Activated naive CD4-positive, alpha-beta T cell treated with anti-CD3 and anti-CD28 coated beads, Interleukin-2, amount 50 U/mL, for 16 hours (primary cell): ENCODE measurements at regions not wholly inside any gene's neighbourhood (a gene's known extent, or its start where the extent isn't known, plus 50 kb on each side); places are given as distances from the start of the nearest gene placed in this dataset.

Source experiments
- DNase-seq: peaks from one replicate; pipeline ENCODE4 v3.0.0-alpha.2; 2020

GRCh38 chr9:79896390-79896980 is 324.7 kb downstream of the TLE4 start:
- no peak for DNase-seq

- DNase-seq = no peak
Observed at GRCh38 chr9:79895232-79895631, 323.5 kb downstream of the TLE4 start.

- no peak for DNase-seq
Observed at GRCh38 chr9:79889369-79889768, 317.6 kb downstream of the TLE4 start.

GRCh38 chr9:79885093-79885857 is 313.5 kb downstream of the TLE4 start:
- no peak for DNase-seq

- DNase-seq = no peak
Observed at GRCh38 chr9:79884546-79884945, 312.8 kb downstream of the TLE4 start.

- peak; percentile 16 for DNase-seq
Observed at GRCh38 chr9:79883073-79883645, 311.4 kb downstream of the TLE4 start.

GRCh38 chr9:79880626-79881025 is 308.9 kb downstream of the TLE4 start:
- no peak for DNase-seq

GRCh38 chr9:79877943-79878602 is 306.3 kb downstream of the TLE4 start:
- DNase-seq = no peak

GRCh38 chr9:79868567-79869189 is 296.9 kb downstream of the TLE4 start:
- no peak for DNase-seq

- no peak for DNase-seq
Observed at GRCh38 chr9:79862921-79863890, 291.4 kb downstream of the TLE4 start.

- DNase-seq = no peak
Observed at GRCh38 chr9:79858508-79858907, 286.7 kb downstream of the TLE4 start.

GRCh38 chr9:79857188-79857587 is 285.4 kb downstream of the TLE4 start:
- no peak for DNase-seq

GRCh38 chr9:79847074-79847473 is 275.3 kb downstream of the TLE4 start:
- no peak for DNase-seq

GRCh38 chr9:79829566-79830302 is 258.0 kb downstream of the TLE4 start:
- DNase-seq = no peak

- DNase-seq = no peak
Observed at GRCh38 chr9:79824265-79824664, 252.5 kb downstream of the TLE4 start.

- DNase-seq = no peak
Observed at GRCh38 chr9:79817438-79818004, 245.8 kb downstream of the TLE4 start.

- DNase-seq = no peak
Observed at GRCh38 chr9:79813258-79813638, 241.5 kb downstream of the TLE4 start.

- DNase-seq = no peak
Observed at GRCh38 chr9:79812507-79813257, 240.9 kb downstream of the TLE4 start.

GRCh38 chr9:79812099-79812498 is 240.3 kb downstream of the TLE4 start:
- DNase-seq = no peak

GRCh38 chr9:79809931-79810330 is 238.2 kb downstream of the TLE4 start:
- no peak for DNase-seq
